ENCODE measurements at regions not wholly inside any gene's neighbourhood (a gene's known extent, or its start where the extent isn't known, plus 50 kb on each side); places are given as distances from the start of the nearest gene placed in this dataset.

- TF ChIP-seq CTCF (IDR thresholded peaks at IDR 0.05), result no peak
- no peak for TF ChIP-seq POLR2AphosphoS5 (IDR thresholded peaks at IDR 0.05)
- no peak for TF ChIP-seq POLR2A (IDR thresholded peaks at IDR 0.05)
Measured at GRCh38 chr17:74145756-74146155, 57.7 kb upstream of the RPL38 start.

All from breast epithelium (tissue), 3 donors.